Lung microvascular endothelial cell (primary cell): ENCODE measurements at regions not wholly inside any gene's neighbourhood (a gene's known extent, or its start where the extent isn't known, plus 50 kb on each side); places are given as distances from the start of the nearest gene placed in this dataset.

Experiments used
- DNase-seq, 2 donors: peaks; one replicate each; pipeline versions ENCODE4 v3.0.0 to v3.0.0-alpha.2; 2010; ENCODE audit warnings: low read depth in 2 of 2

- DNase-seq: no peak
Measured at GRCh38 chr4:20590849-20591248, 109.4 kb upstream of the PACRGL start.

- no peak for DNase-seq
Measured at GRCh38 chr4:20591571-20591970, 108.7 kb upstream of the PACRGL start.

DNA sequence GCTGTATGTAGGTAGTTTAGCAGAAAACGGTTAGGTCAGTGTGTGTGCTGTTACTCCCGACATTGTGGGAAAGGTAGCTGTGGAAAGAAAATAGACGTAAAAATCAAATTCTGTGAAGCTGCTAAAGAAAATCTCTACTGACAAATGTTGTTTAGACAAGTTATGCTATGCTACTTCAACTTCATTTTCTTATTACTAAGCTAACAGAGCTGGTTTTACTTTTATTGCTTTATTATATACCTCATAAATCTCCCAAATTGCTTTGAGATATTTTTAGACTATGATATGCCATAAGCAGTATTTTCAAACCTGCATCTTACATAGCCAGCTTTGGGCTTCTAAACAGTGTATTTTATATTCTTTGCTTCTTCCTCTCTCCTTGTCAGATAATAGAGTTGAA lies 108.2 kb upstream of the PACRGL start:
- no peak for DNase-seq

DNA sequence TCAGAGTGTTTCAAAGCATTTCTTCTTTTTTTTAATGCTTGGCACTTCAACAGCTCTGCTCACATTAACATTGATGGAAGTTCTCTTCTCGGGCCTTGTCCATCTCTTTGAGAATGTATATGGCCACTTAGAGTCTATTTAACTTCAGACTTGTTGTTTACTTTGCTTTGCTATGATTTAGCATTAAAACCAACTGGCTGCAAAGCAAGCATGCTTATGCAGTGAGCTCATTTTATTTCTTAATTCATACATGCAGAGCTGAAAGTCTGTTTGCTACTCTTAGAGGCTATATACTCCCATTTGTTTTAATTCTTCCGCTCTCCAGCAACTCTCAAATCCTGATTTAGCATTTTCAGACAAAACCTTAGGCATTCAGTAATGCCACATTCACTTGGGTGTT lies 107.6 kb upstream of the PACRGL start:
- no peak for DNase-seq

DNA sequence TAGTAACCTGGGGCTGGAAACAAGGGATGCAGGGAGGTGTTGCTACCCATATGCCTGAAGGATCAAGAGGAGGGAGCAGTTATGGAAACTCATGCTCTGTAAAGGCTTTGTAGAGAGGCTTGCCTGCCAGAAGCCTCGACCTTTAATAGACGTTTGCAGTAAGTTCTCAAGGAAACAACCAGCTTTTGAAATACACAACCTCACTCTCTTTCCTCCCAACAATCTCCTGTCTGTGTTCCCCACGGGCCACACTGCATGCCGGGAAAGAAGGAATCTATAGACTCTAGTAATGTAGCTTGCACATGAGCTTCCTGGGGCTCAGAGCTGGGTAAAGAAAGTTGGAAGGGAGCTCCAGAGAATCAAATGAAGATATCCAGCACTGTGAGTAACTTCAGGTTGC lies 101.6 kb upstream of the PACRGL start:
- DNase-seq: no peak

DNA sequence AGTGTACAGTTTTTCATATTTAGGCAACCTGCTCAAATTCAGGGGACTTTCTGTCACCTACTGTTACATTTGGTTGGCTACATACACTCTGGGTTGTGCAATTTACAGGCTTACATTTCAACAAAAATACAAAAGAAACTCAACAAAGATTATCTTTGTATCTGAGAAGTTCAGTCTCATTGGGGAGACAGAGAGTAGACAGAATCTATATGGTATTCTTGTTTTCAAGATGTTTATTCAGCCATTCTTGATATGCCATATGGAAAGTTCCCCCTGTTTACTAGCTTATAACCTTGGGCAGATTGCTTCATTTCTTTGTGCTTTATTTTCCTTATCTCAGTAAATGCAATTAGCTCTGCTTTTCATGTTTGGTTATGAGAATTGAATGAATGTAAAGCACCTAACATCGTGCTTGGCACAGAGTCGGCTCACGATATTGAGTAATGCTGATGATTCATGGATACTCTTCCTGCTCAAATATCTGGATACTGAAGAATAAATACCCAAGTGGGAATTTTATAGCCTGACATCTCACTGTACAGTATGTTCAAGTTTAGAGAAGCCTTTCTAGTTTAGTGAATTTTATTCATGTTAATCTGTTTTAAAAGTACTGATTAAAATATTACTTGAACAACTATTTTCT lies 96.5 kb upstream of the PACRGL start:
- peak in 1 of 2 donors; percentile 73 for DNase-seq

GRCh38 chr4:20612313-20612712 lies 87.9 kb upstream of the PACRGL start:
- DNase-seq: no peak

- no peak for DNase-seq
Measured at GRCh38 chr4:20614816-20615215, 85.4 kb upstream of the PACRGL start.

DNA sequence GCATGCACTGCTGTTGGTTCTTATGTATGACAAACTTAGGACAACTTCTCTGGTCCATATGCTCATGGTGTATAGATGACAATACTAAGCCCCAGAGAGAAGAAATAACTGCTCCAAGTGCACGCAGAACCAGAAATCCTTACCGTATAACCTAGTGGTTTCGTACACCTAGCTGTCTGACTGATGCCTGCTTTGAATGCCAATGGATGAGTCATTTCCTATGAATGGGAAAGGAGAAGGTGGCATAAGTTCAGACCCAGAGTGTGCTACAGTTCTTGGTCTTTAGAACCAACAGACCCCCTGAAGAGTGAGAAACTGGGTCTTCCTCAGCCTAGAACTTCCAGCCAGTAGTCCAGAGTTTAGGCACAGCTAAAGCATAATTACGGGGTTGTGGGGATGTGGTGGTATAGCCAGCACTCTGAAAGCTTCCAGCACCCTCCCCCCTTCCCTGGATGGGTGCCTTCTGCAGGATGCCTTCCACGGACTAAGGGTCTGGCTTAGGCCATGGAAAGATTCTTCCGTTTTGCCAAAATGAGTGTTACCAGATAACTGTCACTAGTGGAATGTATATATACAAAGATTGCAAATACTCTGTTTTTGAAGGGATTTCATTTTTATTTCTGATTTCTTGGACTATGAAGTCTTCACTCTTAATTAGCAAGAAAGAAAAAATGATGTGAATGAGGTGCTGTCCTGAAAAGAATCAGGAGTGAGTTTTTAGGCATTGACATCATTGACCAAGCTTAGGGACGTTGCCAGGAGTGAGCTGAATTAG lies 84.6 kb upstream of the PACRGL start:
- peak in 1 of 2 donors; percentile 38 for DNase-seq

- DNase-seq: no peak
Measured at GRCh38 chr4:20616313-20616712, 83.9 kb upstream of the PACRGL start.

DNA sequence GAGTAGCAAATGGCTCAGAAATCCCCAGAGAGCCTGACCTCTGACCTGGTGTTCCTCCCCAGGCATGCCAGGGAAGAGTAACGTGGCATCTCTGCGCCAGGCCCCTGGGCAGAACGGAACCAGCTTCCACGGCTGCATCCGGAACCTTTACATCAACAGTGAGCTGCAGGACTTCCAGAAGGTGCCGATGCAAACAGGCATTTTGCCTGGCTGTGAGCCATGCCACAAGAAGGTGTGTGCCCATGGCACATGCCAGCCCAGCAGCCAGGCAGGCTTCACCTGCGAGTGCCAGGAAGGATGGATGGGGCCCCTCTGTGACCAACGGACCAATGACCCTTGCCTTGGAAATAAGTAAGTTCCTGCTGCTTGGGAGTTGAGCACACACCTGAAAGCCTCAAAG lies 83.4 kb upstream of the PACRGL start:
- no peak for DNase-seq

GRCh38 chr4:20617678-20618396 lies 82.4 kb upstream of the PACRGL start:
- peak in 1 of 2 donors; percentile 62 for DNase-seq

- DNase-seq: peak in 1 of 2 donors; percentile 6
Measured at GRCh38 chr4:20618731-20619130, 81.5 kb upstream of the PACRGL start.

DNA sequence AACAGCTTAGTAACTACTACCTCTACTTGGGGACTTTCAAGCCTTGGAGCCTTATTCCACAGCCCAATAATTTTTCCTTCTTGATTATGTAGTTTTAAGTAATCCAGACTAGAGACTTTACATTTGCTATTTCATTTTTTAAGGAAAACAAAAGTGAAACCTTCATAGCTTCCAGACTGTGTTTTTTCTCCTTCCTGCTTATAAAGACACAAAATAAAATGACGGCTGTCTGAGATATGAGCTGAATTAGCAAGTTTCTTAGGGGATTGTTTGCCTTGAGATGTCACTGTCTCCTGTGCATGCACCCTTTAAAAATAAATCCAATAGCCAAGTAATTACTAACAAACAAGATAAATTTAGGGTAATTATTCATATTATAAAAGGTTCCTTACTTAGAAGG lies 78.8 kb upstream of the PACRGL start:
- DNase-seq: peak in 1 of 2 donors; percentile 49

DNA sequence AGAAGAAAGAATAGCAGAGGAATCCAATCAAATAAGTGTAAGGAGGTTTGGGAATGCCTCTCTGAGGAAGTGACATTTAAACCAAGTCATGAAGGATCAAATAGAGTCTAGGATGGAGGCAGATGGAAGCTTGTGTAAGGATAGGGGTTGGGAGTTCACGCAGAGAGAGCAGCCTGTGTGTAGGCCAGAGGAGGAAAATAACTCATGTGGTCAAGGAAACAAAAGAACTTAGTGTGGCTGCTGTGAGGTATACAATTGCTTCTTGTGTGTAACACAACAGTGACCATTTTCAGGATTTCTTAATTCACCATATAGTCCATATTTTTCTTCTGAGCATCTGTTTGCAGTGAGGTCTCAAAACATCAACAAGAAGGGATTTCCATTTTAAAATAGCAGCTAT lies 77.6 kb upstream of the PACRGL start:
- no peak for DNase-seq

GRCh38 chr4:20623939-20624338 lies 76.3 kb upstream of the PACRGL start:
- no peak for DNase-seq

- DNase-seq: peak; percentile 5 to 37
Measured at GRCh38 chr4:20624793-20625374, 75.4 kb upstream of the PACRGL start.

DNA sequence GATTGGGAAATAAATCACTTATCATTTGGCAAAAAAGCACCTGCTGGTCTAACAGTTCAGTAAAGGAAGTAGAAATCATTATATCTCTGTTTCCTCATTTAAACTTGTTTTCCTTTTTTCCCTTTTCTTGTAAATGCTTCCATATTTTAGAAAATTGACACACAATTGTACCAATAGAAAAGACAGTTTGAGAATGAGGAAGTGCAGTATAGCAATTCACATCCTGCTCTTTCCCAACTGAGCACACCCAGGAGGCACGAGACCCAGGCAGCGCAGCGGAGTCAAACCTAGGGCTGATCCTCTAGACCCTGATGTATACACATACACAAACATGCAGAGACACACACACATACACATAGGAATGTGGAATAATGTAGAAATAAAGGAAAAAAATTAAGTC lies 74.8 kb upstream of the PACRGL start:
- DNase-seq: peak in 1 of 2 donors; percentile 2

DNA sequence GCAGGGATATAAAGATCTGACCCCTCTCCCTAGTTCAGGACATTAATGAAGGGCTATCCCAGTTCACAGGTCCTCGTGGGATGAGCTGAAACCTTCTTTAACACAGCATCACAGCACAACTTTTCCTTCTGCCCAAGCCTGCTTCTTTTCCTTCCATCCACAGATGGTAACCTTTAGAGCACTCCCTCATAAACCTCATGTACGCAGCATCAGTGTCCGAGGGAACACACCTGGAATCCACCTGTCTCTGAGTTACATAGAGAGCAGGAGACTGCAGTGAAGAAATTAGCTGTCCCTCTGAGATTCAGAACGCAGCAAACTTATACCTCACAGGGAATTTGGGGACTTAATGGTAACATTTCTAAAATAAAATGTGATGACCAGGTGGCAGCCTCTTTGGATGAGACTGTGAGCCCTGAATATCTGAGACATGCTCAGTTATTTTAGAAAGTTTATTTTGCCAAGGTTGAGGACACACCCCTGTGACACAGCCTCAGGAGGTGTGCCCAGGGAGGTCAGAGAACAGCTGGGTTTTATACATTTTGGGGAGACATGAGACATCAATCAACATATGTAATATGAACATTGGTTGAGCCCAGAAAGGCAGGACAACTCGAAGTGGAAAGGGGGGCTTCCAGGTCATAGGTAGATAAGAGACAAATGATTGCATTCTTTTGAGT lies 73.8 kb upstream of the PACRGL start:
- DNase-seq: no peak

DNA sequence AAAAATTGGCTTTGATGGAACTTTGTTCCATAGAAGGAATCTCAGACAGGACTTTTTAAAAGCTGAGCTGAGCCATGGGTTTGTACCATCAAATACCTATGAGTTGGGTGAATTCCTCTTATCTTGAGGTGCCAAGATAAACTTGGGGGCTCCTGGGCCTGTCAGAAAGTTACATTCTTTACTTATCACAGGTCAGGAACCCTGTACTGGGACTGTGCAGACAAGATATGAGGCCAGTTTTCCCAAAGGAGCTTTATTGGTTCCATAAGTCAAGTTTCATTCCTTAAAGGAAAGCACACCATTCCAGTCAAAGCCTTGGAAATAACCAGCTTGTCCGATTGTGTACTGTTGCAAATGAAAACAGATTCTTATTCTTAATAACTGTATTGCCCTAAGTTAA lies 72.4 kb upstream of the PACRGL start:
- DNase-seq: no peak
